ENCODE measurements at regions not wholly inside any gene's neighbourhood (a gene's known extent, or its start where the extent isn't known, plus 50 kb on each side); places are given as distances from the start of the nearest gene placed in this dataset.

- no peaks in the 10 kb centered on the region for H3K27me3 ChIP-seq (replicated peaks; ENCODE audit: control insufficient read depth, insufficient read depth, low read length)
- TF ChIP-seq, protein P1, sequence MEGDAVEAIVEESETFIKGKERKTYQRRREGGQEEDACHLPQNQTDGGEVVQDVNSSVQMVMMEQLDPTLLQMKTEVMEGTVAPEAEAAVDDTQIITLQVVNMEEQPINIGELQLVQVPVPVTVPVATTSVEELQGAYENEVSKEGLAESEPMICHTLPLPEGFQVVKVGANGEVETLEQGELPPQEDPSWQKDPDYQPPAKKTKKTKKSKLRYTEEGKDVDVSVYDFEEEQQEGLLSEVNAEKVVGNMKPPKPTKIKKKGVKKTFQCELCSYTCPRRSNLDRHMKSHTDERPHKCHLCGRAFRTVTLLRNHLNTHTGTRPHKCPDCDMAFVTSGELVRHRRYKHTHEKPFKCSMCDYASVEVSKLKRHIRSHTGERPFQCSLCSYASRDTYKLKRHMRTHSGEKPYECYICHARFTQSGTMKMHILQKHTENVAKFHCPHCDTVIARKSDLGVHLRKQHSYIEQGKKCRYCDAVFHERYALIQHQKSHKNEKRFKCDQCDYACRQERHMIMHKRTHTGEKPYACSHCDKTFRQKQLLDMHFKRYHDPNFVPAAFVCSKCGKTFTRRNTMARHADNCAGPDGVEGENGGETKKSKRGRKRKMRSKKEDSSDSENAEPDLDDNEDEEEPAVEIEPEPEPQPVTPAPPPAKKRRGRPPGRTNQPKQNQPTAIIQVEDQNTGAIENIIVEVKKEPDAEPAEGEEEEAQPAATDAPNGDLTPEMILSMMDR (IDR thresholded peaks at IDR 0.05; ENCODE audit: insufficient read depth, low read length, poor library complexity, severe bottlenecking): no peak
- DNase-seq (ENCODE audit: extremely low read depth, insufficient read length): no peak
- no peaks in the 10 kb centered on the region for H3K36me3 ChIP-seq (ENCODE audit: control insufficient read depth, insufficient read depth, low read length)
- H3K4me3 ChIP-seq (replicated peaks; ENCODE audit: low read depth, low read length): no peak overlapping the region
Observed at GRCh38 chr1:232550007-232550406, 79.9 kb downstream of the SIPA1L2 start.

GRCh38 chr1:232548691-232549090 is 81.2 kb downstream of the SIPA1L2 start:
- H3K36me3 ChIP-seq (ENCODE audit: control insufficient read depth, insufficient read depth, low read length): no peaks in the 10 kb centered on the region
- H3K27me3 ChIP-seq (replicated peaks; ENCODE audit: control insufficient read depth, insufficient read depth, low read length): no peaks in the 10 kb centered on the region
- TF ChIP-seq, protein P1 (IDR thresholded peaks at IDR 0.05; ENCODE audit: insufficient read depth, low read length, poor library complexity, severe bottlenecking): no peak
- no peak overlapping the region for H3K4me3 ChIP-seq (replicated peaks; ENCODE audit: low read depth, low read length)
- DNase-seq (ENCODE audit: extremely low read depth, insufficient read length): no peak

GRCh38 chr1:232547938-232548484 is 81.9 kb downstream of the SIPA1L2 start:
- no peak overlapping the region for H3K4me3 ChIP-seq (replicated peaks; ENCODE audit: low read depth, low read length)
- TF ChIP-seq, protein P1 (IDR thresholded peaks at IDR 0.05; ENCODE audit: insufficient read depth, low read length, poor library complexity, severe bottlenecking): no peak
- H3K27me3 ChIP-seq (replicated peaks; ENCODE audit: control insufficient read depth, insufficient read depth, low read length): no peaks in the 10 kb centered on the region
- no peaks in the 10 kb centered on the region for H3K36me3 ChIP-seq (ENCODE audit: control insufficient read depth, insufficient read depth, low read length)
- DNase-seq (ENCODE audit: extremely low read depth, insufficient read length): no peak

GRCh38 chr1:232542633-232543593 is 87.0 kb downstream of the SIPA1L2 start:
- H3K27me3 ChIP-seq (replicated peaks; ENCODE audit: control insufficient read depth, insufficient read depth, low read length): no peaks in the 10 kb centered on the region; the same call in 1 of the 2 replicates
- no peak overlapping the region for H3K4me3 ChIP-seq (replicated peaks; ENCODE audit: low read depth, low read length)
- TF ChIP-seq, protein P1 (IDR thresholded peaks at IDR 0.05; ENCODE audit: insufficient read depth, low read length, poor library complexity, severe bottlenecking): no peak
- no peak for DNase-seq (ENCODE audit: extremely low read depth, insufficient read length)
- H3K36me3 ChIP-seq (ENCODE audit: control insufficient read depth, insufficient read depth, low read length): no peaks in the 10 kb centered on the region

DNA sequence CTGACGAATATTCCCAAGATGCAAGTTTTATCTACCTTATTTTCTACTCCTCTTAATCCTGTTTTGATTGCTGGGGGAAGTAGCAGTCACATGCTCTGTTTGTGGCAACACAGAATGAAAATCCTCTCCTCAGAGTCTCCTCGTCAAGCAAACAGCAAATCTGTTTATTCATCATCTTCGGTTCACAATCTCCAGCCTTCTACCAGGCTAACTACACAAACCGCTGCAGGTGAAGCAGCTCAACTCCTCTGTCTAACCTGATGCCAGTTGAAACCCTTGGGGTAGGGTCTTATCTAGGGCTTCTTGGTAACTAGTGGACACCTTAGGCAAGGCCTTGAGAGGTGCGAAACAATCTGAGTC is 91.0 kb downstream of the SIPA1L2 start:
- TF ChIP-seq, protein P1 (IDR thresholded peaks at IDR 0.05; ENCODE audit: insufficient read depth, low read length, poor library complexity, severe bottlenecking): no peak
- DNase-seq (ENCODE audit: extremely low read depth, insufficient read length): no peak
- Histone ChIP-seq H3K27me3 (replicated peaks; ENCODE audit: control insufficient read depth, insufficient read depth, low read length) (no peaks in the 10 kb centered on the region; the same call in none of the 2 replicates), H3K36me3 (ENCODE audit: control insufficient read depth, insufficient read depth, low read length) (no peaks in the 10 kb centered on the region), H3K4me3 (replicated peaks; ENCODE audit: low read depth, low read length) (no peak overlapping the region)

Measured in GM06990 (cell line).